HG02798 (cell line): ENCODE measurements at regions not wholly inside any gene's neighbourhood (a gene's known extent, or its start where the extent isn't known, plus 50 kb on each side); places are given as distances from the start of the nearest gene placed in this dataset.
"Not testable (repeated sequence)": the region's sequence is repeated elsewhere in the genome, so short reads cannot be mapped to it uniquely, and the experiment has no call there.

Experiments used
- ATAC-seq: cut with Tn5 transposase; IDR thresholded peaks from one replicate; pipeline ENCODE4 v1.9.1; 2021; ENCODE audit warnings: mild to moderate bottlenecking; ENCODE audit not compliant: unreplicated experiment, poor library complexity

GRCh38 chr1:191438979-191439378, 719.3 kb upstream of the RGS18 start:
- ATAC-seq, result no peak

- not testable (repeated sequence) for ATAC-seq
These were observed 710.0 kb upstream of the RGS18 start for GRCh38 chr1:191448279-191448678.

GRCh38 chr1:191452586-191452985, 705.7 kb upstream of the RGS18 start:
- no peak for ATAC-seq

- ATAC-seq, result no peak
These were observed 704.8 kb upstream of the RGS18 start for GRCh38 chr1:191453487-191453886.

- no peak for ATAC-seq
These were observed 700.4 kb upstream of the RGS18 start for GRCh38 chr1:191457889-191458288.

- ATAC-seq, result no peak
These were observed 698.0 kb upstream of the RGS18 start for GRCh38 chr1:191460234-191460633.

GRCh38 chr1:191483988-191484387, 674.3 kb upstream of the RGS18 start:
- ATAC-seq, result no peak

- ATAC-seq, result peak; percentile 44
These were observed 668.0 kb upstream of the RGS18 start for GRCh38 chr1:191490303-191490702.

- no peak for ATAC-seq
These were observed 663.2 kb upstream of the RGS18 start for GRCh38 chr1:191495040-191495439.

- no peak for ATAC-seq
These were observed 659.9 kb upstream of the RGS18 start for GRCh38 chr1:191498318-191498717.

GRCh38 chr1:191498825-191499224, 659.4 kb upstream of the RGS18 start:
- no peak for ATAC-seq

- no peak for ATAC-seq
These were observed 653.3 kb upstream of the RGS18 start for GRCh38 chr1:191504999-191505398.

GRCh38 chr1:191508239-191508638, 650.0 kb upstream of the RGS18 start:
- ATAC-seq, result no peak

- peak; percentile 58 for ATAC-seq
These were observed 646.8 kb upstream of the RGS18 start for GRCh38 chr1:191511480-191511879.

GRCh38 chr1:191517826-191518225, 640.4 kb upstream of the RGS18 start:
- ATAC-seq, result no peak

- no peak for ATAC-seq
These were observed 638.7 kb upstream of the RGS18 start for GRCh38 chr1:191519519-191519918.

GRCh38 chr1:191520345-191520744, 637.9 kb upstream of the RGS18 start:
- no peak for ATAC-seq

GRCh38 chr1:191525944-191526343, 632.3 kb upstream of the RGS18 start:
- not testable (repeated sequence) for ATAC-seq

GRCh38 chr1:191528275-191528674, 630.0 kb upstream of the RGS18 start:
- ATAC-seq, result no peak

GRCh38 chr1:191530928-191531327, 627.3 kb upstream of the RGS18 start:
- no peak for ATAC-seq

- ATAC-seq, result no peak
These were observed 625.0 kb upstream of the RGS18 start for GRCh38 chr1:191533254-191533653.

- ATAC-seq, result no peak
These were observed 621.4 kb upstream of the RGS18 start for GRCh38 chr1:191536791-191537429.

GRCh38 chr1:191541758-191542157, 616.5 kb upstream of the RGS18 start:
- ATAC-seq, result no peak
